ENCODE measurements at regions not wholly inside any gene's neighbourhood (a gene's known extent, or its start where the extent isn't known, plus 50 kb on each side); places are given as distances from the start of the nearest gene placed in this dataset.

GRCh38 chr2:181376999-181377398 is 80.2 kb upstream of the ITGA4 start:
- no peak for TF ChIP-seq CTCF (IDR thresholded peaks at IDR 0.05; ENCODE audit: borderline replicate concordance, extremely low read depth, low read length, poor library complexity, severe bottlenecking)
- TF ChIP-seq EZH2 (IDR thresholded peaks at IDR 0.05; ENCODE audit: borderline replicate concordance, low read depth, low read length, severe bottlenecking) = no peak
